RWPE2 (cell line): ENCODE measurements at regions not wholly inside any gene's neighbourhood (a gene's known extent, or its start where the extent isn't known, plus 50 kb on each side); places are given as distances from the start of the nearest gene placed in this dataset.

Experiments used
- ATAC-seq: fragments of 200-7000 bp; cut with Tn5 transposase; 3 replicates; pipeline ENCODE4 v1.9.1; 2021; ENCODE audit warnings: low read depth
- DNase-seq: peaks from one replicate; pipeline ENCODE4 v3.0.0-alpha.2; 2020; ENCODE audit warnings: low spot score
- H3K27ac ChIP-seq: fragments of 450-650 bp; 2 replicates; pipeline ENCODE4 v1.5.1; 2017; ENCODE audit warnings: mild to moderate bottlenecking; ENCODE audit not compliant: poor library complexity, severe bottlenecking
- H3K27me3 ChIP-seq: fragments of 250-450 bp; sonication (Bioruptor Pico); 2 replicates; pipeline ENCODE4 v1.5.1; 2021; ENCODE audit warnings: mild to moderate bottlenecking, moderate library complexity; ENCODE audit not compliant: insufficient read depth, poor library complexity, severe bottlenecking
- H3K36me3 ChIP-seq: fragments of 250-450 bp; sonication (Bioruptor Pico); 2 replicates; pipeline ENCODE4 v1.5.1; 2020; ENCODE audit warnings: low read depth, mild to moderate bottlenecking, moderate library complexity
- H3K4me1 ChIP-seq: fragments of 250-450 bp; sonication (Bioruptor Pico); 2 replicates; pipeline ENCODE4 v1.5.1; 2021; ENCODE audit warnings: mild to moderate bottlenecking, moderate library complexity; ENCODE audit not compliant: insufficient read depth, poor library complexity, severe bottlenecking
- H3K4me3 ChIP-seq: fragments of 250-450 bp; sonication (Bioruptor Pico); 2 replicates; pipeline ENCODE4 v1.5.1; 2021; ENCODE audit warnings: mild to moderate bottlenecking, moderate library complexity; ENCODE audit not compliant: severe bottlenecking
- H3K9me3 ChIP-seq: fragments of 250-450 bp; sonication (Bioruptor Pico); 2 replicates; pipeline ENCODE4 v1.5.1; 2021; ENCODE audit warnings: mild to moderate bottlenecking, moderate library complexity; ENCODE audit not compliant: severe bottlenecking
- CTCF ChIP-seq: fragments of 450-650 bp; IDR thresholded peaks from one replicate; pipeline ENCODE4 v1.5.1; 2017; ENCODE audit warnings: mild to moderate bottlenecking, moderate library complexity; ENCODE audit not compliant: poor library complexity, severe bottlenecking

GRCh38 chr5:74371621-74372020, 268.9 kb downstream of the ENC1 start:
- ATAC-seq (no peak), DNase-seq (no peak)
- H3K9me3 ChIP-seq: no peaks in the 10 kb centered on the region
- no peak for TF ChIP-seq CTCF
- no peak overlapping the region for H3K4me3 ChIP-seq
- no peaks in the 10 kb centered on the region for H3K27me3 ChIP-seq
- H3K27ac ChIP-seq: no peak overlapping the region
- H3K36me3 ChIP-seq: no peaks in the 10 kb centered on the region
- no peaks in the 10 kb centered on the region for H3K4me1 ChIP-seq

- no peaks in the 10 kb centered on the region for H3K36me3 ChIP-seq
- no peaks in the 10 kb centered on the region for H3K27me3 ChIP-seq
- no peaks in the 10 kb centered on the region for H3K4me1 ChIP-seq
- H3K4me3 ChIP-seq: no peak overlapping the region
- H3K9me3 ChIP-seq: no peaks in the 10 kb centered on the region
- no peak for TF ChIP-seq CTCF
- ATAC-seq (no peak), DNase-seq (no peak)
- H3K27ac ChIP-seq: no peak overlapping the region
Measured at GRCh38 chr5:74370168-74370567, 270.4 kb downstream of the ENC1 start.

- no peak for ATAC-seq
- no peaks in the 10 kb centered on the region for H3K4me1 ChIP-seq
- TF ChIP-seq CTCF: no peak
- no peaks in the 10 kb centered on the region for H3K9me3 ChIP-seq
- no peak overlapping the region for H3K27ac ChIP-seq
- no peaks in the 10 kb centered on the region for H3K36me3 ChIP-seq
- DNase-seq: no peak
- no peak overlapping the region for H3K4me3 ChIP-seq
- H3K27me3 ChIP-seq: no peaks in the 10 kb centered on the region
Measured at GRCh38 chr5:74369173-74369572, 271.4 kb downstream of the ENC1 start.

GRCh38 chr5:74367934-74368333, 272.6 kb downstream of the ENC1 start:
- H3K9me3 ChIP-seq: no peaks in the 10 kb centered on the region
- TF ChIP-seq CTCF: no peak
- DNase-seq: no peak
- no peaks in the 10 kb centered on the region for H3K27me3 ChIP-seq
- no peaks in the 10 kb centered on the region for H3K4me1 ChIP-seq
- no peak overlapping the region for H3K27ac ChIP-seq
- no peak for ATAC-seq
- H3K36me3 ChIP-seq: no peaks in the 10 kb centered on the region
- no peak overlapping the region for H3K4me3 ChIP-seq

- TF ChIP-seq CTCF: no peak
- no peaks in the 10 kb centered on the region for H3K36me3 ChIP-seq
- H3K9me3 ChIP-seq: no peaks in the 10 kb centered on the region
- no peak for ATAC-seq
- no peak overlapping the region for H3K4me3 ChIP-seq
- no peak overlapping the region for H3K27ac ChIP-seq
- DNase-seq: no peak
- H3K4me1 ChIP-seq: no peaks in the 10 kb centered on the region
- no peaks in the 10 kb centered on the region for H3K27me3 ChIP-seq
Measured at GRCh38 chr5:74367241-74367733, 273.2 kb downstream of the ENC1 start.
